Endothelial cell of umbilical vein (primary cell): ENCODE measurements at regions not wholly inside any gene's neighbourhood (a gene's known extent, or its start where the extent isn't known, plus 50 kb on each side); places are given as distances from the start of the nearest gene placed in this dataset.

Experiments used
- EZH2 ChIP-seq: IDR thresholded peaks from 2 replicates; pipeline ENCODE4 v1.6.1; 2012; ENCODE audit warnings: borderline replicate concordance, low read depth, mild to moderate bottlenecking, moderate library complexity, low read length, inconsistent platforms; ENCODE audit not compliant: severe bottlenecking
- FOS ChIP-seq: IDR thresholded peaks from 2 replicates; pipeline ENCODE4 v1.6.1; 2011; ENCODE audit warnings: mild to moderate bottlenecking, low read length, moderate library complexity, borderline replicate concordance; ENCODE audit not compliant: insufficient read depth
- GATA2 ChIP-seq: IDR thresholded peaks from 2 replicates; pipeline ENCODE4 v1.7.0; 2011; ENCODE audit warnings: low read depth, mild to moderate bottlenecking, moderate library complexity, mixed read lengths, low read length; ENCODE audit not compliant: insufficient read length, insufficient read depth
- JUN ChIP-seq: IDR thresholded peaks from 2 replicates; pipeline ENCODE4 v1.6.1; 2011; ENCODE audit warnings: borderline replicate concordance, low read depth; ENCODE audit not compliant: insufficient read length, insufficient read depth
- MYC ChIP-seq: IDR thresholded peaks from one replicate; pipeline ENCODE4 v1.6.1; 2011; ENCODE audit warnings: mild to moderate bottlenecking, low read depth, low read length
- POLR2A ChIP-seq: IDR thresholded peaks from 2 replicates; pipeline ENCODE4 v1.6.1; 2012; ENCODE audit warnings: low read depth, mild to moderate bottlenecking, control low read depth, low read length
- POLR2AphosphoS5 ChIP-seq: IDR thresholded peaks from 2 replicates; pipeline ENCODE4 v1.6.1; 2012; ENCODE audit warnings: low read depth, mild to moderate bottlenecking, control low read depth, low read length, moderate library complexity; ENCODE audit not compliant: insufficient read depth
- TF ChIP-seq, protein P1 (sequence below), 2 donors: IDR thresholded peaks; 1 replicate in 1 of 2; 2 replicates in 1 of 2; pipeline ENCODE4 v1.5.1; 2011; ENCODE audit warnings: low read length in 2 of 2, mild to moderate bottlenecking in 2 of 2, moderate library complexity in 2 of 2, control low read depth in 1 of 2, inconsistent platforms in 1 of 2, low read depth in 1 of 2; ENCODE audit not compliant: insufficient read depth in 1 of 2; ENCODE audit errors: extremely low read depth in 1 of 2
- TF ChIP-seq, protein P2 (sequence below): IDR thresholded peaks from 2 replicates; pipeline ENCODE4 v1.6.1; 2011; ENCODE audit not compliant: insufficient read depth, insufficient read length

DNA sequence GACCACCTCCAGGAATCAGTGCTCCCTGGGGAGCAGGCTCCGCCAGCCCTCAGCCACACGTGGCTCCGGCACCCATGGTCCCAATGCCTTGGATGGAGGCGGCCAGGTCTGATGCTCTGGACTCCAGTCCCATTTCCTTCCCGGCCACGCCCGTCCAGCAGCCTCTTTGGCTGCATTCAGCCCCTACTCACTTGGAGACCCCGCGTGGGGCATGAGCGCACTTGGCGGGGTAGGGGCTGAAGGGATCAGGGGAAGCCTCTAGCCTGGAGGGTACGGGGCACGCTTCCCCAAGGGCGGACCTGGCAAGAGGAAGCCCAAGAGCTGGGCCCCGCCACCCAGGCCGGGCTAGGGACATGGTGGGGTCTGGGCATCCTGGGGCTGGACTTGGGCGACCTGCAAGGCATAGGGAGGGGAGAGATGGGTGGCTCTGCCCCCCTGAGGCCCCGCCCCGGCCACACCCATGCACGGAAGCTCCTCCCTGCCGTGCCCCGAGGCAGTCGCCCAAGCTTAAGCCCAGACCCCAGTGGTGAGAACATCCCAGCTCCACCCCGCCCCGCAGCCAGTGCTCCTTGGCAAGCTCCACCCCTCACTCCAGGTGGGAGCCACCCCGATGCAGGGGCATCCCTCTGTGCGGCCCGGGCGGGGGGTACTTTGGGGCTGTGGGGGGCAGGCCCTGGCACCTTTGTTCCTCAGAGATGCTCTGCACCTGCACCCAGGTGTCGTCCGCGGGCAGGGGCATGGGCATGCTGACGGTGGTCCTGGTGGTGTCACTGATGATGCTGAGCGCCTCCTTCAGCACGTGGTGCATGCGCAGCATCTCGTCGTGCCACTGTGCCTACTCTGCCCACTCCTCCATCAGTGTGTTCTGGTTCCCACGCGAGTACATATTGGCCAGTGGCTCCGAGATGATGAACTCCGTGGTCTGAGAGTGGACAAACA lies 163.5 kb downstream of the GOLGA6L4 start:
- TF ChIP-seq, protein P1, sequence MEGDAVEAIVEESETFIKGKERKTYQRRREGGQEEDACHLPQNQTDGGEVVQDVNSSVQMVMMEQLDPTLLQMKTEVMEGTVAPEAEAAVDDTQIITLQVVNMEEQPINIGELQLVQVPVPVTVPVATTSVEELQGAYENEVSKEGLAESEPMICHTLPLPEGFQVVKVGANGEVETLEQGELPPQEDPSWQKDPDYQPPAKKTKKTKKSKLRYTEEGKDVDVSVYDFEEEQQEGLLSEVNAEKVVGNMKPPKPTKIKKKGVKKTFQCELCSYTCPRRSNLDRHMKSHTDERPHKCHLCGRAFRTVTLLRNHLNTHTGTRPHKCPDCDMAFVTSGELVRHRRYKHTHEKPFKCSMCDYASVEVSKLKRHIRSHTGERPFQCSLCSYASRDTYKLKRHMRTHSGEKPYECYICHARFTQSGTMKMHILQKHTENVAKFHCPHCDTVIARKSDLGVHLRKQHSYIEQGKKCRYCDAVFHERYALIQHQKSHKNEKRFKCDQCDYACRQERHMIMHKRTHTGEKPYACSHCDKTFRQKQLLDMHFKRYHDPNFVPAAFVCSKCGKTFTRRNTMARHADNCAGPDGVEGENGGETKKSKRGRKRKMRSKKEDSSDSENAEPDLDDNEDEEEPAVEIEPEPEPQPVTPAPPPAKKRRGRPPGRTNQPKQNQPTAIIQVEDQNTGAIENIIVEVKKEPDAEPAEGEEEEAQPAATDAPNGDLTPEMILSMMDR (IDR thresholded peaks at IDR 0.05; ENCODE audit: extremely low read depth in 1 of 2, insufficient read depth in 1 of 2, low read depth in 1 of 2, low read length in 2 of 2), result no peak
- TF ChIP-seq POLR2A (no peak), MYC (no peak), POLR2AphosphoS5 (no peak), EZH2 (no peak), GATA2 (no peak), JUN (no peak), FOS (no peak)
- TF ChIP-seq, protein P2, sequence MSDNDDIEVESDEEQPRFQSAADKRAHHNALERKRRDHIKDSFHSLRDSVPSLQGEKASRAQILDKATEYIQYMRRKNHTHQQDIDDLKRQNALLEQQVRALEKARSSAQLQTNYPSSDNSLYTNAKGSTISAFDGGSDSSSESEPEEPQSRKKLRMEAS, result no peak
